Endothelial cell of umbilical vein (primary cell): ENCODE measurements at regions not wholly inside any gene's neighbourhood (a gene's known extent, or its start where the extent isn't known, plus 50 kb on each side); places are given as distances from the start of the nearest gene placed in this dataset.

Experiments used
- BruUV-seq: library from RNA; stranded (reverse); fragments of 400-500 nt; replicated peaks from 2 replicates; lab custom pipeline; 2021; lab: Mats Ljungman, UMichigan
- CTCF ChIA-PET: fragments of 300-600, 350-600 bp; sonication (Branson Sonifier 250); formaldehyde crosslinking; loops from one replicate; lab custom pipeline; 2021; ENCODE audit warnings: antibody characterized with exemption, inconsistent platforms; lab: Charles Lee
- POLR2A ChIA-PET: fragments of 300-600, 350-600 bp; sonication (Branson Sonifier 250); formaldehyde crosslinking; loops from one replicate; lab custom pipeline; 2021; ENCODE audit warnings: antibody characterized with exemption, inconsistent platforms; lab: Charles Lee
- DNase-seq: peaks from one replicate; pipeline ENCODE4 v3.0.0-alpha.2; 2011; ENCODE audit warnings: low read depth, low spot score
- FAIRE-seq: peaks from 2 replicates; lab custom pipeline; 2011; peaks lifted over from hg19 to GRCh38; lab: Jason Lieb, UNC
- H2AFZ ChIP-seq: 2 replicates; pipeline ENCODE4 v1.6.0; 2012; ENCODE audit warnings: low read depth, low read length, control low read depth, inconsistent platforms
- H3K27ac ChIP-seq: 2 replicates; pipeline ENCODE4 v1.5.1; 2011; ENCODE audit warnings: low read depth, mild to moderate bottlenecking, control low read depth, low read length, moderate library complexity; ENCODE audit not compliant: insufficient read depth
- H3K27me3 ChIP-seq, 2 experiments: 2 replicates each; pipeline versions ENCODE4 v1.6.0 to v1.6.1; 2011; ENCODE audit warnings: low read length in 2 of 2, mixed read lengths in 1 of 2; ENCODE audit not compliant: control insufficient read depth in 2 of 2, insufficient read depth in 2 of 2
- H3K36me3 ChIP-seq, 2 experiments: 2 replicates in 1 of 2; 3 replicates in 1 of 2; pipeline ENCODE4 v1.5.1; 2011; ENCODE audit warnings: low read length in 2 of 2, mild to moderate bottlenecking in 1 of 2, moderate library complexity in 1 of 2; ENCODE audit not compliant: control insufficient read depth in 2 of 2, insufficient read depth in 2 of 2; ENCODE audit errors: extremely low read depth in 1 of 2
- H3K4me1 ChIP-seq: 3 replicates; pipeline ENCODE4 v1.5.1; 2011; ENCODE audit warnings: mild to moderate bottlenecking, low read length; ENCODE audit not compliant: control insufficient read depth, insufficient read depth; ENCODE audit errors: extremely low read depth
- H3K4me2 ChIP-seq: 2 replicates; pipeline ENCODE4 v1.6.1; 2011; ENCODE audit warnings: low read length, control low read depth, mixed read lengths; ENCODE audit not compliant: insufficient read depth
- H3K4me3 ChIP-seq, 3 experiments: fragments of 200-600 bp in 1 of 3; sonication (generic), shearing (Covaris generic) in 1 of 3; replicated peaks in 1 of 3; 2 replicates each; pipeline ENCODE4 v1.5.1; 2011 to 2016; ENCODE audit warnings: control low read depth in 3 of 3, low read length in 3 of 3, mild to moderate bottlenecking in 2 of 3, inconsistent platforms in 1 of 3, low read depth in 1 of 3, moderate library complexity in 1 of 3; ENCODE audit not compliant: insufficient read depth in 1 of 3
- H3K79me2 ChIP-seq: 2 replicates; pipeline ENCODE4 v1.6.0; 2012; ENCODE audit warnings: low read length, inconsistent platforms; ENCODE audit not compliant: control insufficient read depth, insufficient read depth
- H3K9ac ChIP-seq: replicated peaks from 2 replicates; pipeline ENCODE3; 2011; ENCODE audit warnings: low read length, control low read depth; ENCODE audit not compliant: insufficient read depth; ENCODE audit errors: extremely low read depth
- H3K9me1 ChIP-seq: replicated peaks from 3 replicates; pipeline ENCODE4 v1.6.0; 2011; ENCODE audit warnings: mild to moderate bottlenecking, low read length; ENCODE audit not compliant: control insufficient read depth, insufficient read depth; ENCODE audit errors: extremely low read depth
- H3K9me3 ChIP-seq: replicated peaks from 2 replicates; pipeline ENCODE4 v1.5.1; 2012; ENCODE audit warnings: low read length, inconsistent platforms; ENCODE audit not compliant: control insufficient read depth, insufficient read depth
- H4K20me1 ChIP-seq: replicated peaks from 2 replicates; pipeline ENCODE3; 2011; ENCODE audit warnings: mild to moderate bottlenecking, low read length; ENCODE audit not compliant: control insufficient read depth, insufficient read depth; ENCODE audit errors: extremely low read depth
- CTCF ChIP-seq, 2 donors: IDR thresholded peaks; 1 replicate in 1 of 2; 2 replicates in 1 of 2; pipeline ENCODE4 v1.5.1; 2011; ENCODE audit warnings: low read length in 2 of 2, mild to moderate bottlenecking in 2 of 2, moderate library complexity in 2 of 2, control low read depth in 1 of 2, inconsistent platforms in 1 of 2, low read depth in 1 of 2; ENCODE audit not compliant: insufficient read depth in 1 of 2; ENCODE audit errors: extremely low read depth in 1 of 2
- EZH2 ChIP-seq: IDR thresholded peaks from 2 replicates; pipeline ENCODE4 v1.6.1; 2012; ENCODE audit warnings: borderline replicate concordance, low read depth, mild to moderate bottlenecking, moderate library complexity, low read length, inconsistent platforms; ENCODE audit not compliant: severe bottlenecking
- FOS ChIP-seq: IDR thresholded peaks from 2 replicates; pipeline ENCODE4 v1.6.1; 2011; ENCODE audit warnings: mild to moderate bottlenecking, low read length, moderate library complexity, borderline replicate concordance; ENCODE audit not compliant: insufficient read depth
- GATA2 ChIP-seq: IDR thresholded peaks from 2 replicates; pipeline ENCODE4 v1.7.0; 2011; ENCODE audit warnings: low read depth, mild to moderate bottlenecking, moderate library complexity, mixed read lengths, low read length; ENCODE audit not compliant: insufficient read length, insufficient read depth
- JUN ChIP-seq: IDR thresholded peaks from 2 replicates; pipeline ENCODE4 v1.6.1; 2011; ENCODE audit warnings: borderline replicate concordance, low read depth; ENCODE audit not compliant: insufficient read length, insufficient read depth
- MAX ChIP-seq: IDR thresholded peaks from 2 replicates; pipeline ENCODE4 v1.6.1; 2011; ENCODE audit not compliant: insufficient read depth, insufficient read length
- MYC ChIP-seq: IDR thresholded peaks from one replicate; pipeline ENCODE4 v1.6.1; 2011; ENCODE audit warnings: mild to moderate bottlenecking, low read depth, low read length
- POLR2A ChIP-seq: IDR thresholded peaks from 2 replicates; pipeline ENCODE4 v1.6.1; 2012; ENCODE audit warnings: low read depth, mild to moderate bottlenecking, control low read depth, low read length
- POLR2AphosphoS5 ChIP-seq: IDR thresholded peaks from 2 replicates; pipeline ENCODE4 v1.6.1; 2012; ENCODE audit warnings: low read depth, mild to moderate bottlenecking, control low read depth, low read length, moderate library complexity; ENCODE audit not compliant: insufficient read depth
- dilution Hi-C: fragments of 300-500 bp; cut with MboI; formaldehyde crosslinking; loops from one replicate; pipeline ENCODE4 v1.15.0; 2019; ENCODE audit warnings: low sequenced_read_pairs; ENCODE audit not compliant: extremely low pct_ligation_motif_present
- intact Hi-C: fragments of 100-400 bp; cut with micrococcal nuclease; formaldehyde crosslinking; loops from one replicate; pipeline ENCODE4 v1.10.0; 2022

GRCh38 chr1:170307426-170307825 lies 161.7 kb downstream of the NTMT2 start:
- H3K27me3 ChIP-seq = no peaks in the 10 kb centered on the region
- no peak overlapping the region for H3K27ac ChIP-seq
- intact Hi-C loops = no loop called here
- H3K9ac ChIP-seq = no peak overlapping the region
- DNase-seq = no peak
- H3K4me3 ChIP-seq = no peak overlapping the region
- no peaks in the 10 kb centered on the region for H3K9me1 ChIP-seq
- no peak overlapping the region for H3K4me2 ChIP-seq
- dilution Hi-C loops = no loop called here
- POLR2A ChIA-PET = no interaction called here
- CTCF ChIA-PET = no interaction called here
- H4K20me1 ChIP-seq = no peaks in the 10 kb centered on the region
- TF ChIP-seq JUN (no peak), POLR2A (no peak), MAX (no peak), POLR2AphosphoS5 (no peak), FOS (no peak), MYC (no peak), GATA2 (no peak), EZH2 (no peak), CTCF (IDR thresholded peaks at IDR 0.05; ENCODE audit: extremely low read depth in 1 of 2, insufficient read depth in 1 of 2, low read depth in 1 of 2, low read length in 2 of 2) (no peak)
- no peaks in the 10 kb centered on the region for H3K79me2 ChIP-seq
- BruUV-seq = no TSS peak
- no peak for FAIRE-seq
- no peaks in the 10 kb centered on the region for H3K9me3 ChIP-seq
- no peaks in the 10 kb centered on the region for H3K4me1 ChIP-seq
- no peaks in the 10 kb centered on the region for H3K36me3 ChIP-seq
- H2AFZ ChIP-seq = no peak overlapping the region
